NB4 (cell line): ENCODE measurements at regions not wholly inside any gene's neighbourhood (a gene's known extent, or its start where the extent isn't known, plus 50 kb on each side); places are given as distances from the start of the nearest gene placed in this dataset.

Experiments used
- DNase-seq: peaks from one replicate; pipeline ENCODE4 v3.0.0; 2010; ENCODE audit warnings: low read depth
- H3K4me3 ChIP-seq: one replicate; pipeline ENCODE4 v1.5.1; 2011; ENCODE audit warnings: mild to moderate bottlenecking, low read depth, low read length, moderate library complexity
- CTCF ChIP-seq: IDR thresholded peaks from one replicate; pipeline ENCODE4 v1.5.1; 2012; ENCODE audit warnings: low read depth, low read length
- MAX ChIP-seq: IDR thresholded peaks from 2 replicates; pipeline ENCODE4 v1.6.1; 2011; ENCODE audit warnings: low read depth, low read length
- MYC ChIP-seq: IDR thresholded peaks from 2 replicates; pipeline ENCODE4 v1.6.1; 2011; ENCODE audit warnings: low read depth, low read length
- POLR2A ChIP-seq: IDR thresholded peaks from 2 replicates; pipeline ENCODE4 v1.6.1; 2011; ENCODE audit warnings: mild to moderate bottlenecking; ENCODE audit not compliant: insufficient read length; ENCODE audit errors: extremely low read depth

- TF ChIP-seq CTCF (no peak), MAX (no peak), MYC (no peak), POLR2A (no peak)
- H3K4me3 ChIP-seq, result no peak overlapping the region
- peak; percentile 50 for DNase-seq
Observed at GRCh38 chr6:166855416-166855815, 100.9 kb downstream of the RNASET2 start.

- no peak overlapping the region for H3K4me3 ChIP-seq
- no peak for TF ChIP-seq MAX
- no peak for TF ChIP-seq CTCF
- no peak for TF ChIP-seq POLR2A
- TF ChIP-seq MYC, result no peak
- no peak for DNase-seq
Observed at GRCh38 chr6:166853371-166854325, 102.7 kb downstream of the RNASET2 start.

DNA sequence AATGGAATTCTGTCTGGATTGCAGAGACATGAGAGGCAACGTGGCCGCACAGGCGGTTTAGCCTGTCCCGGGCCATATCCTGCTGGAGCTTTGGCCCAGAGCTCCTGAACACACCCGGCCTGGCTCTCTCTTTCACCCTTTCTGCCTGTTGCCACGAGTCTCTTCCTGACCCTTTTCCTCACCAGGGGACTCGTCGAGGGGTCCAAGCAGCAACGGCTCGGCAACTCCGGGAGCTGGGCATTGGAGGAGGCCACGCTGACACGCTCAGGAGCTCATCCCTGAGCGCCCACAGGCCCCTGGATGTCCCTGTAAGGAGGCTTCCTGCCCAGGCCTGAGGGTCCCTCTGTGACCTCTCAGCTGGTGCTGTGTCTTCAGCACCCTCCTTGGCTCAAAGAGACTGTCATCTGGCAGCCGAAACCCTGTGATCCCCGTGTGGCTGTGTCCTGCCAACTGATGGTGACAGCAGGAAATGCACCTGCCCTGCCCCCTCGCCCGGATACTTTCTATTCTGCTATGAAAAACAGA is 103.8 kb downstream of the RNASET2 start:
- no peak overlapping the region for H3K4me3 ChIP-seq
- TF ChIP-seq MYC (no peak), POLR2A (no peak), CTCF (no peak), MAX (no peak)
- DNase-seq, result no peak

GRCh38 chr6:166851911-166852310 is 104.4 kb downstream of the RNASET2 start:
- TF ChIP-seq MAX (no peak), POLR2A (no peak)
- no peak for DNase-seq
- H3K4me3 ChIP-seq, result no peak overlapping the region

DNA sequence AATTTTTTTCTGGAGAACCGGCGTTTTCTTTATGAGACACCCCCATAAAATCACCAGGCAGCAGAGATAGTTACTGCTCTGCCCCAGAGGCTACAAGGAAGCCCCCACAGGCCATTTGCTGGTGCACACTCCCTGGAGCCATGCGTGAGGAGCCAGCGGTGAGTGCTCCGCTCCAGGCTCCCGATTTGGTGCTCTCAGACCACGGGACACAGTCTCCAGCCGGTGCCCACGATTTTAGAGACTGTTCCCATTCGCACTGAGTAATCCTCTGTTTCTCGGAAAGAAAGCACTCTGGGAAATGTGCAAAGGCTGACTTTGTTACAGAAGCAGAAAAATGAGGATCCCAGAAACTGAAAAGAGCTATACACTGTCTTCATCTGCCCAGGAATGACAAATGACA is 104.9 kb downstream of the RNASET2 start:
- no peak for DNase-seq
- TF ChIP-seq MYC (no peak), CTCF (no peak), MAX (no peak), POLR2A (no peak)
- no peak overlapping the region for H3K4me3 ChIP-seq

DNA sequence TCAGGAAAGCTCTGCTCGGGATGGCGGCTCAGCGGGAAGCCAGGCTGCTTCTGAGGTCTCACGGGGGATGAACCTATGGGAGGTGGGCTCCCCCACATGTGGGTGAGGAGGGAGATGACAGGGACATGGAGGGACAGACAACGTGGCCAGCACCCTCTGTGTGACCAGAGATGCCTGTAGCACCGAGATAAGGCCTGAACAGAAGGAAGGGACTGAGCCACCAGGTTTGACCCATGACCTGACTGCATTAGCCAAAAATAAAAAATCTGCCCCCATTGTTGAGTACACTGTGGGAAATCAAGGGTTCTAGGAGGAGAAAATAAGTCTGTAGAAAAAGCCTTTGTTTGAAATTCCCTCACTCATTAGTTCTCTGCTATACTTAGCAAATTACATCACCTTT is 105.7 kb downstream of the RNASET2 start:
- TF ChIP-seq MYC (no peak), POLR2A (no peak), CTCF (no peak), MAX (no peak)
- no peak for DNase-seq

More for the DNA sequence above, 105.7 kb downstream of the RNASET2 start:
- H3K4me3 ChIP-seq, result no peak overlapping the region
